ENCODE measurements at regions not wholly inside any gene's neighbourhood (a gene's known extent, or its start where the extent isn't known, plus 50 kb on each side); places are given as distances from the start of the nearest gene placed in this dataset.

DNA sequence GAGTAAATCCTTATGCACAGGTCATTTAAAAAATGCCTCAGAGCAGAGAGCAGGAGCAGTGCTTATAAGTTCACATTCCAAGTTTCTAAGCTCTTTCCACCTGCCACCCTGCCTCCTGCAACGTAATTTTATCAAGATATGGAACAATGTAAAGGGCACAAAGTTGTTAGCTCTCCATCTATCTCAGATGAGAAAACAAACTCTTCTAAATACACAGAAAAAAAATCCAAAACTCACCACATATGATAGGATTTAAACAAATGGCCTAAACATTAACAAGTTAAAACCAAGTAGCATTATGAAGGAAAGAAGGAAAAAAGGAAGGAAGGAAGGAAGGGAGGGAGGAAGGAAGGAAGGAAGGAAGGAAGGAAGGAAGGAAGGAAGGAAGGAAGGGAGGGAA, 1132.8 kb downstream of the GRM8 start:
- Histone ChIP-seq H3K9ac (ENCODE audit: low read length) (no peak overlapping the region), H2AFZ (ENCODE audit: low read length) (no peak overlapping the region), H3K4me3 (ENCODE audit: low read depth, low read length, poor library complexity, severe bottlenecking) (no peak overlapping the region), H3K27ac (ENCODE audit: low read depth, low read length, poor library complexity, severe bottlenecking) (no peak overlapping the region), H3K9me3 (ENCODE audit: low read length) (no peaks in the 10 kb centered on the region), H4K20me1 (ENCODE audit: insufficient read depth, low read length) (no peaks in the 10 kb centered on the region), H3F3A (ENCODE audit: insufficient read depth, low read length) (no peaks in the 10 kb centered on the region), H3K9me2 (ENCODE audit: low read depth, low read length) (peaks cover 4% of the 10 kb centered on the region; the same call in 1 of the 2 replicates), H3K27me3 (ENCODE audit: insufficient read depth, low read length) (no peaks in the 10 kb centered on the region), H3K4me1 (ENCODE audit: insufficient read depth, low read length, severe bottlenecking) (no peaks in the 10 kb centered on the region), H3K79me2 (ENCODE audit: insufficient read depth, low read length) (no peaks in the 10 kb centered on the region), H3K36me3 (ENCODE audit: insufficient read depth, low read length) (no peaks in the 10 kb centered on the region), H3K4me2 (ENCODE audit: low read length) (no peak overlapping the region)
- no peak for TF ChIP-seq EZH2 (IDR thresholded peaks at IDR 0.05; ENCODE audit: borderline replicate concordance, low read length)
- TF ChIP-seq, protein P1, sequence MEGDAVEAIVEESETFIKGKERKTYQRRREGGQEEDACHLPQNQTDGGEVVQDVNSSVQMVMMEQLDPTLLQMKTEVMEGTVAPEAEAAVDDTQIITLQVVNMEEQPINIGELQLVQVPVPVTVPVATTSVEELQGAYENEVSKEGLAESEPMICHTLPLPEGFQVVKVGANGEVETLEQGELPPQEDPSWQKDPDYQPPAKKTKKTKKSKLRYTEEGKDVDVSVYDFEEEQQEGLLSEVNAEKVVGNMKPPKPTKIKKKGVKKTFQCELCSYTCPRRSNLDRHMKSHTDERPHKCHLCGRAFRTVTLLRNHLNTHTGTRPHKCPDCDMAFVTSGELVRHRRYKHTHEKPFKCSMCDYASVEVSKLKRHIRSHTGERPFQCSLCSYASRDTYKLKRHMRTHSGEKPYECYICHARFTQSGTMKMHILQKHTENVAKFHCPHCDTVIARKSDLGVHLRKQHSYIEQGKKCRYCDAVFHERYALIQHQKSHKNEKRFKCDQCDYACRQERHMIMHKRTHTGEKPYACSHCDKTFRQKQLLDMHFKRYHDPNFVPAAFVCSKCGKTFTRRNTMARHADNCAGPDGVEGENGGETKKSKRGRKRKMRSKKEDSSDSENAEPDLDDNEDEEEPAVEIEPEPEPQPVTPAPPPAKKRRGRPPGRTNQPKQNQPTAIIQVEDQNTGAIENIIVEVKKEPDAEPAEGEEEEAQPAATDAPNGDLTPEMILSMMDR (IDR thresholded peaks at IDR 0.05; ENCODE audit: low read length), result no peak

DNA sequence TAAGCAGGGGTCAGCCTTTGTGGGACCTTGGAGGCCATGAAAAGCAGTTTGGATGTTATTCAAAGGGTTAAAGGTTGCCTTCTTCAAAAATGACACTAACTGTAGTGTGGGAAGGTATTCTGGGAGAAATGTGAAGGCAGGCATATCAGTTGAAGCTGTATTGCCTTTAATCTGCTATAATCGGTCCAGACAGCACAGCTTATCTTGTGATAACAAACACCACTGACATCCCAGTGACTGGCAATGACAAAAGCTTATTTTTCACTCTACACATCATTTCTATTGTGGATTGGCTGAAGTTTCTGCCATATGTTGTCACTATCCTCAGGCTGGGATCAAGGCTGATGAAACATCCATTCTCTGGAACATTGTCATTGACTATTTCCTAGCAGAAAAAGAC, 1149.2 kb downstream of the GRM8 start:
- Histone ChIP-seq H3K79me2 (ENCODE audit: insufficient read depth, low read length) (no peaks in the 10 kb centered on the region), H2AFZ (ENCODE audit: low read length) (no peak overlapping the region), H3K4me2 (ENCODE audit: low read length) (no peak overlapping the region), H3K27ac (ENCODE audit: low read depth, low read length, poor library complexity, severe bottlenecking) (no peak overlapping the region), H3K9me3 (ENCODE audit: low read length) (no peaks in the 10 kb centered on the region), H3K9me2 (ENCODE audit: low read depth, low read length) (peaks cover 6% of the 10 kb centered on the region; the same call in 1 of the 2 replicates), H3F3A (ENCODE audit: insufficient read depth, low read length) (no peaks in the 10 kb centered on the region), H3K36me3 (ENCODE audit: insufficient read depth, low read length) (no peaks in the 10 kb centered on the region), H4K20me1 (ENCODE audit: insufficient read depth, low read length) (no peaks in the 10 kb centered on the region), H3K4me1 (ENCODE audit: insufficient read depth, low read length, severe bottlenecking) (no peaks in the 10 kb centered on the region), H3K4me3 (ENCODE audit: low read depth, low read length, poor library complexity, severe bottlenecking) (no peak overlapping the region), H3K27me3 (ENCODE audit: insufficient read depth, low read length) (no peaks in the 10 kb centered on the region), H3K9ac (ENCODE audit: low read length) (no peak overlapping the region)
- TF ChIP-seq, protein P1 (IDR thresholded peaks at IDR 0.05; ENCODE audit: low read length), result no peak
- no peak for TF ChIP-seq EZH2 (IDR thresholded peaks at IDR 0.05; ENCODE audit: borderline replicate concordance, low read length)

DNA sequence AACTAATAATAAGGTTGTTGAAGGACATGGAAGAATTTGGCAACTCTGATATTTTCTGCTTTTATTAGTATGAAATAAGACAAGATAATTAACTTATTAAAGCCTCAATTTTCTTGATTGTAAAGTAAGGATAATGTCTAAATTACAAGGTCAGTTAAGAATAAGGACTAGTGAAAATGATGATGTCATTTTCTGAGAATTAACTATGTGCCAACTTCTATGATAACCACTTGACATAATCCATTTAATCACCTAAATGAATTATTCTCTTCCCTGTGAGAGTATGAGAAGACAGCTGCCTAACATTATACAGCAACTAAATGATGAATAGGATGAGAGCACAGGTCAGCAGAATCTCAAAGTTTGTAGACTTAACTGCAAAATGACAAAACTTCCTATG, 1153.4 kb upstream of the POT1 start:
- H3K9me2 ChIP-seq (ENCODE audit: low read depth, low read length), result no peaks in the 10 kb centered on the region
- no peak overlapping the region for H3K9ac ChIP-seq (ENCODE audit: low read length)
- no peaks in the 10 kb centered on the region for H3K79me2 ChIP-seq (ENCODE audit: insufficient read depth, low read length)
- no peak overlapping the region for H2AFZ ChIP-seq (ENCODE audit: low read length)
- H3K27ac ChIP-seq (ENCODE audit: low read depth, low read length, poor library complexity, severe bottlenecking), result no peak overlapping the region
- H3K9me3 ChIP-seq (ENCODE audit: low read length), result no peaks in the 10 kb centered on the region
- no peak overlapping the region for H3K4me3 ChIP-seq (ENCODE audit: low read depth, low read length, poor library complexity, severe bottlenecking)
- H3K27me3 ChIP-seq (ENCODE audit: insufficient read depth, low read length), result no peaks in the 10 kb centered on the region
- no peak for TF ChIP-seq EZH2 (IDR thresholded peaks at IDR 0.05; ENCODE audit: borderline replicate concordance, low read length)
- TF ChIP-seq, protein P1 (IDR thresholded peaks at IDR 0.05; ENCODE audit: low read length), result no peak
- no peaks in the 10 kb centered on the region for H3K36me3 ChIP-seq (ENCODE audit: insufficient read depth, low read length)
- H3K4me2 ChIP-seq (ENCODE audit: low read length), result no peak overlapping the region
- H3F3A ChIP-seq (ENCODE audit: insufficient read depth, low read length), result no peaks in the 10 kb centered on the region
- H3K4me1 ChIP-seq (ENCODE audit: insufficient read depth, low read length, severe bottlenecking), result no peaks in the 10 kb centered on the region
- no peaks in the 10 kb centered on the region for H4K20me1 ChIP-seq (ENCODE audit: insufficient read depth, low read length)

Measured in OCI-LY1 (cell line).